ENCODE measurements at regions not wholly inside any gene's neighbourhood (a gene's known extent, or its start where the extent isn't known, plus 50 kb on each side); places are given as distances from the start of the nearest gene placed in this dataset.

- 84 to 85% methylated on average over 4 of the region's 4 CpGs for WGBS, 2 donors
- Histone ChIP-seq H3K4me3 (no peak overlapping the region), H3K36me3 (no peaks in the 10 kb centered on the region), H3K27ac (no peak overlapping the region), H3K9me3 (no peaks in the 10 kb centered on the region), H3K27me3 (no peaks in the 10 kb centered on the region), H3K4me1 (peaks cover 0 to 10% (median 3%) of the 10 kb centered on the region in 4 donors)
- no peak for TF ChIP-seq CTCF (IDR thresholded peaks at IDR 0.05)
- TF ChIP-seq EP300 (IDR thresholded peaks at IDR 0.05) = no peak
- TF ChIP-seq POLR2A (IDR thresholded peaks at IDR 0.05) = no peak
- no peak for TF ChIP-seq POLR2AphosphoS5 (IDR thresholded peaks at IDR 0.05)
- intact Hi-C loops (cut with DNase I) = no loop called here
- DNase-seq = no peak
These were observed 107.7 kb downstream of the SLC25A46 start for GRCh38 chr5:110846398-110847001.

DNA sequence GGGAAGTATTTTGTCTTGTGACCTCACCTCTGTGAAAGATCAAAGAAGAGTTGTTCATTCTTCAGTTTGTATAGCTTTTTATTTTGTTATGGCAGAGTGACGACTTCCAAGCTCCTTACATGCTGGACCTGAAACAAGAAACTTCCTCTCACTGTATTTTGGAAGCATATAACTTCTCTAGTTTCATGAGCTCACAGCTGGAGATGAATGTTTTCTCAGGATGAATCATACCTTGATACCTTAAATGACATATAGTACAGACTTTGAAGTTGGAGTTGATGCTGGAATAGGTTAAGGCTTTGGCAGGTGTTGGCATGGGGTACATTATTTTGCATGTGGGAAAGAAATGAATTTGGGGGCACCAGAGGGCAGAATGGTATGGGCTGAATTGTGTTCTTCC, 112.5 kb downstream of the SLC25A46 start:
- TF ChIP-seq EP300 (IDR thresholded peaks at IDR 0.05) = no peak
- no peak for TF ChIP-seq POLR2A (IDR thresholded peaks at IDR 0.05)
- no peak for TF ChIP-seq POLR2AphosphoS5 (IDR thresholded peaks at IDR 0.05)
- TF ChIP-seq CTCF (IDR thresholded peaks at IDR 0.05) = no peak
- DNase-seq = no peak
- 49 to 63% methylated on average over 1 of the region's 1 CpG for WGBS, 2 donors
- Histone ChIP-seq H3K4me3 (no peak overlapping the region), H3K9me3 (no peaks in the 10 kb centered on the region), H3K36me3 (no peaks in the 10 kb centered on the region), H3K27me3 (no peaks in the 10 kb centered on the region), H3K4me1 (peaks cover 0 to 7% (median 0%) of the 10 kb centered on the region in 4 donors), H3K27ac (no peak overlapping the region)
- intact Hi-C loops (cut with DNase I) = no loop called here

GRCh38 chr5:110852053-110852452, 113.2 kb downstream of the SLC25A46 start:
- Histone ChIP-seq H3K4me3 (no peak overlapping the region), H3K36me3 (no peaks in the 10 kb centered on the region), H3K27me3 (no peaks in the 10 kb centered on the region), H3K9me3 (no peaks in the 10 kb centered on the region), H3K27ac (no peak overlapping the region), H3K4me1 (peaks cover 0 to 7% (median 0%) of the 10 kb centered on the region in 4 donors)
- no peak for TF ChIP-seq EP300 (IDR thresholded peaks at IDR 0.05)
- TF ChIP-seq CTCF (IDR thresholded peaks at IDR 0.05) = no peak
- TF ChIP-seq POLR2A (IDR thresholded peaks at IDR 0.05) = no peak
- no peak for TF ChIP-seq POLR2AphosphoS5 (IDR thresholded peaks at IDR 0.05)
- DNase-seq = no peak
- intact Hi-C loops (cut with DNase I) = no loop called here

DNA sequence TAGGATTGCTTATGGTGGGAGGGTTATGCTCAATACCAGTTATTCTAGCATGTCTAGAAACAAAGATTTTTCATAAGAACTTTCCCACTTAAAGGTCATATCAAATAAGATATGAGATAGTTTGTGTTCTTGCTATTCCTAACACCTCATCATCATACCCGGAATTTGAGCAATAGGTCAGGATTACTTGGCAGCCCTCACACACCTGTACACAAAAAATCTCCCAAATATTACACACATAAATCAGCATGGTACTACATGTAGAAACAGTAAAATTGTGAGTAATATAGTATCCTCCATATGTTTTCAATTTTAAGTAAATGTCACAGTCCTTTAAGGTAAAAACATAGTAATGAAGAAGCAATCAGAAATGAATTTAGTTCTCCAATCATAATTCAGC, 113.7 kb downstream of the SLC25A46 start:
- Histone ChIP-seq H3K27me3 (no peaks in the 10 kb centered on the region), H3K4me3 (no peak overlapping the region), H3K4me1 (peaks cover 0 to 7% (median 0%) of the 10 kb centered on the region in 4 donors), H3K27ac (no peak overlapping the region), H3K9me3 (no peaks in the 10 kb centered on the region), H3K36me3 (no peaks in the 10 kb centered on the region)
- WGBS, 2 donors = 92 to 96% methylated on average over 1 of the region's 1 CpG
- no peak for DNase-seq
- TF ChIP-seq POLR2A (IDR thresholded peaks at IDR 0.05) = no peak
- no peak for TF ChIP-seq CTCF (IDR thresholded peaks at IDR 0.05)
- no peak for TF ChIP-seq EP300 (IDR thresholded peaks at IDR 0.05)
- TF ChIP-seq POLR2AphosphoS5 (IDR thresholded peaks at IDR 0.05) = no peak
- intact Hi-C loops (cut with DNase I) = no loop called here

DNA sequence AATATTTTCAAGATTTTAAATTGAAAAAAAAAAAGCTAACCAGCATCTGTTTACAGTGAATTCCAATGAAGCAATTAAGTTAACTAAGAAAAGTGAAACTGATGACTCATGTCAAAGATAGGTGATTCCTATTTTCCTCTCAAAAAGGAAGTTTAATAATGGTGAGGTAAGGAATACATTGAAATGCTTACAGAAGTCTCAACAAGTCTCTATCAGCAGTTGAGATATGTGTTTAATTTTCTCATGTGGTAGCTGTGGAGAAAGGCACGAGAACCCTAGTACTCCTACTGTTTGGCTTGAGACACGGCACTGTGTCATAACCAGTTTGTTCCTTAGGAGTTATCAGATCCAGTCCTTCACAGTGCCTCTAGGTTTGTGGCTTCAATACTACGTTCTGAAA, 114.5 kb downstream of the SLC25A46 start:
- no peak for DNase-seq
- Histone ChIP-seq H3K27me3 (no peaks in the 10 kb centered on the region), H3K4me3 (no peak overlapping the region), H3K4me1 (peaks cover 0 to 14% (median 3%) of the 10 kb centered on the region in 4 donors), H3K36me3 (no peaks in the 10 kb centered on the region), H3K27ac (no peak overlapping the region), H3K9me3 (no peaks in the 10 kb centered on the region)
- 73 to 78% methylated on average over 3 of the region's 3 CpGs for WGBS, 2 donors
- intact Hi-C loops (cut with DNase I) = no loop called here
- TF ChIP-seq CTCF (IDR thresholded peaks at IDR 0.05) = no peak
- no peak for TF ChIP-seq EP300 (IDR thresholded peaks at IDR 0.05)
- TF ChIP-seq POLR2A (IDR thresholded peaks at IDR 0.05) = no peak
- TF ChIP-seq POLR2AphosphoS5 (IDR thresholded peaks at IDR 0.05) = no peak
